GM19397 (cell line): ENCODE measurements at regions not wholly inside any gene's neighbourhood (a gene's known extent, or its start where the extent isn't known, plus 50 kb on each side); places are given as distances from the start of the nearest gene placed in this dataset.
"Not testable (repeated sequence)": the region's sequence is repeated elsewhere in the genome, so short reads cannot be mapped to it uniquely, and the experiment has no call there.

ENCODE experiments used
- ATAC-seq: cut with Tn5 transposase; IDR thresholded peaks from one replicate; pipeline ENCODE4 v1.9.1; 2021; ENCODE audit warnings: mild to moderate bottlenecking, moderate library complexity; ENCODE audit not compliant: unreplicated experiment

GRCh38 chr5:121064241-121064640 lies 600.1 kb downstream of the PRR16 start:
- not testable (repeated sequence) for ATAC-seq

- no peak for ATAC-seq
Observed at GRCh38 chr5:121086671-121087070, 622.6 kb downstream of the PRR16 start.

GRCh38 chr5:121087560-121087959 lies 623.5 kb downstream of the PRR16 start:
- no peak for ATAC-seq

- ATAC-seq, result no peak
Observed at GRCh38 chr5:121088341-121088740, 624.2 kb downstream of the PRR16 start.

GRCh38 chr5:121090822-121091221 lies 626.7 kb downstream of the PRR16 start:
- no peak for ATAC-seq

GRCh38 chr5:121100931-121101330 lies 636.8 kb downstream of the PRR16 start:
- no peak for ATAC-seq

- ATAC-seq, result no peak
Observed at GRCh38 chr5:121105921-121106320, 641.8 kb downstream of the PRR16 start.

GRCh38 chr5:121106721-121107690 lies 642.9 kb downstream of the PRR16 start:
- ATAC-seq, result not testable (repeated sequence)

- no peak for ATAC-seq
Observed at GRCh38 chr5:121108725-121109124, 644.6 kb downstream of the PRR16 start.

- ATAC-seq, result no peak
Observed at GRCh38 chr5:121109817-121110216, 645.7 kb downstream of the PRR16 start.

GRCh38 chr5:121121786-121122185 lies 657.7 kb downstream of the PRR16 start:
- no peak for ATAC-seq

GRCh38 chr5:121138495-121138907 lies 674.4 kb downstream of the PRR16 start:
- no peak for ATAC-seq

GRCh38 chr5:121138952-121139351 lies 674.9 kb downstream of the PRR16 start:
- ATAC-seq, result no peak

- ATAC-seq, result no peak
Observed at GRCh38 chr5:121144764-121145163, 680.7 kb downstream of the PRR16 start.

- ATAC-seq, result no peak
Observed at GRCh38 chr5:121151534-121151933, 687.4 kb downstream of the PRR16 start.

GRCh38 chr5:121152411-121152810 lies 688.3 kb downstream of the PRR16 start:
- ATAC-seq, result peak; percentile 77

- no peak for ATAC-seq
Observed at GRCh38 chr5:121156565-121156964, 692.5 kb downstream of the PRR16 start.

- no peak for ATAC-seq
Observed at GRCh38 chr5:121158451-121158850, 693.2 kb upstream of the FTMT start.

- no peak for ATAC-seq
Observed at GRCh38 chr5:121160591-121160990, 691.1 kb upstream of the FTMT start.

GRCh38 chr5:121164632-121165031 lies 687.0 kb upstream of the FTMT start:
- ATAC-seq, result no peak

GRCh38 chr5:121171361-121171760 lies 680.3 kb upstream of the FTMT start:
- no peak for ATAC-seq

GRCh38 chr5:121171834-121172233 lies 679.8 kb upstream of the FTMT start:
- ATAC-seq, result no peak

GRCh38 chr5:121174351-121174750 lies 677.3 kb upstream of the FTMT start:
- ATAC-seq, result no peak
